ENCODE measurements at regions not wholly inside any gene's neighbourhood (a gene's known extent, or its start where the extent isn't known, plus 50 kb on each side); places are given as distances from the start of the nearest gene placed in this dataset.

DNA sequence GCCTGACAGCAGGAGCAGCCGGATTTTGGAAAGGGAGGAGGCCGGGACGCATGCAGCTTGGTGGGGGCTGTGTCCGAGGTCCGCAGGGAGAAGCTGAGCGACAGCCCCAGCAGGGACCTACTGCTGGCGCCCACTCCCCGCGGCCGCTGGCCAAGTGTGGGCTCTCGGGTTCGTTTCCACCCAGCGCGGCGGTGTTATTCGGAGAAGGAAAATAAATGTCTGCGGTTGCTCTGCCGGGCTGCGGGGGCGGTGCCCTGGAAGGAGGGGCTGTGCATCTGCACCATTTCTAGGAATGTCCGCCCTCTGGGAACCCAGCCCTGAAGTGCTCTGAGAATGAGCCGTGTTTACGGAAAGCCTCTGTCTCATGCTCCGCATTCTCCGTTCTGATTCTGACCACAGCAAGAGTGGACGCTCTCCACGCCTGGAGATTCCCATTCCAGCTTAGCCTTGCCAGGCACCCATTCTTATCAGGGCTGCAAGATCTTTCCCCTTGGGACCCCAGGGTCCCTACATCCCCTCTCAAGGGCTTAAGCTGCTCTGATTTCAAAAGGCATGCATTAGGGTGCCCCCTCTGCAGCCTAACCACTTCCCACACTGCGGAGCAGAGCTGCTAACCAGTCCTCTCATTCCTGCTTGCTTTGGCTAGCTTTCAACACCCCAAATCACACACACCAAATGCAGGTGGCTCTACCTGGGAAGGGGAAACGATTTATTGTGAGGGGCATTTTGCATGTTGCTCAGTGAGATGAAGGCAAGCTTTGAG lies 256.6 kb upstream of the GLI3 start:
- H3K36me3 ChIP-seq (ENCODE audit: control insufficient read depth in 2 of 4, insufficient read depth in 4 of 4, low read length in 3 of 4): no peaks in the 10 kb centered on the region
- peak overlapping the region; percentile 40 to 68 (median 58) for H3K4me3 ChIP-seq (ENCODE audit: extremely low read depth in 1 of 4, insufficient read depth in 2 of 4, low read depth in 3 of 4, low read length in 4 of 4)
- no peak overlapping the region for H4K8ac ChIP-seq (ENCODE audit: extremely low read depth, insufficient read depth, low read length)
- no peak overlapping the region for H3K56ac ChIP-seq (replicated peaks; ENCODE audit: insufficient read length, low read depth, low read length)
- ChIA-PET CTCF (ENCODE audit: partially characterized antibody) (interaction anchor here (0.8 to 1.7 kb wide), 4 partner anchors 15 to 514 kb away, joined by 3 to 5 read pairs (median 3); no protein-coding TSS in a partner anchor), POLR2A (ENCODE audit: partially characterized antibody) (no interaction called here)
- no peaks in the 10 kb centered on the region for H3K79me2 ChIP-seq (ENCODE audit: control insufficient read depth in 1 of 2, insufficient read depth in 2 of 2, low read length in 2 of 2)
- H3K9me3 ChIP-seq (ENCODE audit: insufficient read depth in 2 of 2, low read depth in 1 of 2, low read length in 1 of 2): no peaks in the 10 kb centered on the region
- peak overlapping the region; percentile 82; the same call in 1 of the 2 replicates for H3K18ac ChIP-seq (ENCODE audit: extremely low read depth, low read length)
- H4K91ac ChIP-seq (replicated peaks; ENCODE audit: insufficient read length, low read length): no peak overlapping the region
- H2BK120ac ChIP-seq (replicated peaks; ENCODE audit: low read depth, low read length): no peak overlapping the region
- no peak overlapping the region for H3K27ac ChIP-seq (ENCODE audit: low read depth, low read length)
- WGBS, 2 experiments (ENCODE audit: extremely low coverage in 1 of 2, insufficient coverage in 1 of 2, insufficient read length in 1 of 2, insufficient replicate concordance in 2 of 2, low coverage in 1 of 2, low lambda C conversion rate in 2 of 2, missing lambda C conversion rate in 1 of 2): 5% methylated on average over 27 of the region's 29 CpGs; no CpG with 5 or more reads in 1 of the 2 experiments
- no peak overlapping the region for H4K5ac ChIP-seq (ENCODE audit: insufficient read length, low read depth, low read length)
- peak overlapping the region; percentile 66; the same call in 1 of the 2 replicates for H2BK20ac ChIP-seq (ENCODE audit: low read length)
- no peaks in the 10 kb centered on the region for H3K79me1 ChIP-seq (ENCODE audit: low read depth, low read length)
- peaks cover 5% of the 10 kb centered on the region; the same call in 1 of the 2 replicates for H3K23me2 ChIP-seq (ENCODE audit: low read depth, low read length)
- no peak overlapping the region for H3K4ac ChIP-seq (replicated peaks; ENCODE audit: insufficient read length, low read depth, low read length)
- H2BK15ac ChIP-seq (ENCODE audit: low read length): 0 out of 2 replicates have a peak overlapping the region, but pooled peaks have one; percentile 82
- FAIRE-seq: peak; percentile 28
- H4K20me1 ChIP-seq (replicated peaks in 1 of 2; ENCODE audit: control insufficient read depth in 1 of 2, insufficient read depth in 2 of 2, low read length in 2 of 2): no peaks in the 10 kb centered on the region
- peak overlapping the region in 3 of 4 experiments; percentile 14 to 47 (median 38); a peak in 3 of 7 replicates for H3K9ac ChIP-seq (replicated peaks in 1 of 4; ENCODE audit: extremely low read depth in 1 of 4, low read depth in 3 of 4, low read length in 3 of 4)
- no peak overlapping the region for H2AK5ac ChIP-seq (ENCODE audit: low read depth, low read length)
- H3K4me1 ChIP-seq (replicated peaks in 1 of 4; ENCODE audit: control insufficient read depth in 3 of 4, insufficient read depth in 4 of 4, low read length in 3 of 4): peaks cover 2 to 5% (median 4%) of the 10 kb centered on the region in 4 experiments; a peak in 5 of 7 replicates
- no peaks in the 10 kb centered on the region for H3K27me3 ChIP-seq (replicated peaks in 1 of 4; ENCODE audit: control insufficient read depth in 3 of 4, extremely low read depth in 1 of 4, insufficient read depth in 3 of 4, low read length in 3 of 4)
- H2BK5ac ChIP-seq (ENCODE audit: low read depth, low read length): peak overlapping the region; percentile 60; the same call in 1 of the 2 replicates
- H3K14ac ChIP-seq (ENCODE audit: insufficient read length): no peak overlapping the region
- H3K4me2 ChIP-seq (ENCODE audit: insufficient read depth in 1 of 2, low read depth in 2 of 2, low read length in 2 of 2): peak overlapping the region; percentile 69 to 88
- no peak overlapping the region for H3K23ac ChIP-seq (ENCODE audit: insufficient read length)
- peak; percentile 19 to 70 for DNase-seq (ENCODE audit: low read depth in 1 of 2, low spot score in 2 of 2)
- peak overlapping the region; percentile 89 for H2AFZ ChIP-seq (ENCODE audit: low read length)
- H2BK12ac ChIP-seq (ENCODE audit: low read depth, low read length): peak overlapping the region; percentile 75; the same call in 1 of the 2 replicates
- peak; percentile 56; the same call in 1 of the 2 replicates for TF ChIP-seq YY1 (IDR thresholded peaks at IDR 0.05; ENCODE audit: low read depth, low read length)
- no peak for TF ChIP-seq GABPA (IDR thresholded peaks at IDR 0.05; ENCODE audit: borderline replicate concordance, insufficient read depth, low read length)
- TF ChIP-seq POU5F1 (IDR thresholded peaks at IDR 0.05; ENCODE audit: low read depth, low read length): no peak
- TF ChIP-seq, protein P1, sequence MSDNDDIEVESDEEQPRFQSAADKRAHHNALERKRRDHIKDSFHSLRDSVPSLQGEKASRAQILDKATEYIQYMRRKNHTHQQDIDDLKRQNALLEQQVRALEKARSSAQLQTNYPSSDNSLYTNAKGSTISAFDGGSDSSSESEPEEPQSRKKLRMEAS (IDR thresholded peaks at IDR 0.05): 0 out of 2 replicates have a peak, but pooled peaks have one; percentile 33
- no peak for TF ChIP-seq EP300 (IDR thresholded peaks at IDR 0.05; ENCODE audit: borderline replicate concordance in 1 of 2, low read depth in 2 of 2, low read length in 2 of 2)
- TF ChIP-seq SUZ12 (IDR thresholded peaks at IDR 0.05; ENCODE audit: low read length): no peak
- TF ChIP-seq SAP30 (IDR thresholded peaks at IDR 0.05; ENCODE audit: insufficient read depth, insufficient replicate concordance, low read length): no peak
- TF ChIP-seq FOSL1 (IDR thresholded peaks at IDR 0.05; ENCODE audit: insufficient read depth, low read depth, low read length): no peak
- TF ChIP-seq SIRT6 (IDR thresholded peaks at IDR 0.05; ENCODE audit: low read length): no peak
- TF ChIP-seq, protein P2, sequence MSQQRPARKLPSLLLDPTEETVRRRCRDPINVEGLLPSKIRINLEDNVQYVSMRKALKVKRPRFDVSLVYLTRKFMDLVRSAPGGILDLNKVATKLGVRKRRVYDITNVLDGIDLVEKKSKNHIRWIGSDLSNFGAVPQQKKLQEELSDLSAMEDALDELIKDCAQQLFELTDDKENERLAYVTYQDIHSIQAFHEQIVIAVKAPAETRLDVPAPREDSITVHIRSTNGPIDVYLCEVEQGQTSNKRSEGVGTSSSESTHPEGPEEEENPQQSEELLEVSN (IDR thresholded peaks at IDR 0.05): no peak

All from H1 (cell line).